GM18909 (cell line): ENCODE measurements at regions not wholly inside any gene's neighbourhood (a gene's known extent, or its start where the extent isn't known, plus 50 kb on each side); places are given as distances from the start of the nearest gene placed in this dataset.

ENCODE experiments used
- ATAC-seq: cut with Tn5 transposase; IDR thresholded peaks from one replicate; pipeline ENCODE4 v1.9.1; 2021; ENCODE audit warnings: mild to moderate bottlenecking; ENCODE audit not compliant: unreplicated experiment, poor library complexity

DNA sequence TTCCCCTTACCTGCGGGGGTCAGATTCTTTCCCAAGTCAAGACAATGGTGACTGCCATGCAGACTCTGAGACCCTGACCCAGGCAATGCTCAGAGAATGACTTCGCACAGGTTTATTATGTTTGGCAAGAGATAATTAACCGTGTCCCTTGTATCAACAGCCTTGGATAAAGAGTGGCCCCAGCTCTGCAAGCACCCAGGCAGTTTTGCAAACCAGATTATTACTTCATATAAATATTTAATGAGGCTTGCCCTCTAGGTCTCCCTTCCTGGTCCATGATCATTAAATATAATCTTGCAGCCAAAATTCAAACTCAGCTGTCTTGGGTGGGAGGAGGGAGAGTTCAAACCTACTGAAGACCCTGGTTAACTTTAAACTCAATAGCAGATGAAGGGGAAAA, 156.5 kb downstream of the ANKRD60 start:
- ATAC-seq, result no peak

DNA sequence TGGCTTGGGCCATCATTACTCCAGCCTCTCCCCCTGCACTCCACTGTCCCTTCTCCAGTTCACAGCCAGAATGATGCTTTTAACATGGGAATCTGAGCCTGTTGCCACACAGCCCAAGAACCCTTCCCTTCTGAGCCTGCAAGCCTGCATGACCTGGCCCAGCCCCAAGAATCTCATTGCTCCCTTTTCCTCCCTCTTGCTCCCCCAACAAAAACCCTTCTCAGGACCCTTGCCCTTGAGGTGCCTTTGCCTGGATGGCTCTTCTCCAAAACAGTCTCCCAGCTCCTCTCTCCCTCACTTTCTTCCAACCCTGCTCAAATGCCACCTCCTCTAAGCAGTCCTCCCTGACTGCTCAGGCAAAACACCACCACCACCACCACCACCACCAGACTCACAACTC, 157.2 kb downstream of the ANKRD60 start:
- ATAC-seq, result no peak

DNA sequence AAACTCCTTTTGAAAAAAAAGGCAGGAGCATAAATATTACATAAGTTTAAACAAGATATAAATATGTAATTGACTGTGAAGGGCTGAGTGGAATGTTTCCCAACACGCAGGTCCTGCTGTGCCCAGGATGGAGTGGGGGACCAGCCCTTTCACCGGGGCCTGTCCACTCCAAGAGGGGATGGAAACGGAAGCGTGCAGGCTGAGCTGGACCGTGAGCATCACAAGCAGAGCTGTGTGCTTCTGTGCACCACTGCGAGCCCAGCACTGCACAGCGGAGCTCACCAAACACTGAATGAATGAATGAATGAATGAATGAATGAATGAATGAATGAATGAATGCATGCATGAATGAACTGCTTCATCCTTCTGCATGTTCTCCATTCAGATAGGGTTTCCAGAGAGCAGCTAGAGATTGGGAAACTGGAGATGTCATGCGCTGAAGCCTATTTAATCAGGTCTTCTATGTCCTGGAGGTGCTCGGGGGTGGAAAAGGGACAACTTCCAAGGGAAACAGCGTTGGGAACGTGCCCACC, 157.7 kb downstream of the ANKRD60 start:
- no peak for ATAC-seq

GRCh38 chr20:58069796-58070663, 158.4 kb downstream of the ANKRD60 start:
- no peak for ATAC-seq

DNA sequence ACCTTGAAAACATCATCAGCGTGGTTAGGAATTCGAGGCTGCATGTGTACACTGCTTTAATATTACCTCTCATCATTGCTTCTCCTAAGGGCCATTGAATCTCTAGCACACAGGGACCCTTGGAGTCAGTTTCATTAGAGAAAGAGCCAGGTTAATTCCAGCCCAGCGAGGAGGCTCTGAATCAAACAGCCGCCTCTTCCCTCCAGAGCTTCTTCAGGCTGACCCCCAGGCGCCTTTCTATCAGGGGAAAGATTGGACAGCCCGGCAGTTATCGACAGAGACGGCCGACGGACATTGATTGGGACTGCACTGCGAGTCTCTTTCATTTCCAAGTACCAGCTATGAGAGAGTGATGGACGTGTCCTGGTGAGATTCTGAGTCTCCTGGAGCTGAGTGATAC, 159.2 kb downstream of the ANKRD60 start:
- no peak for ATAC-seq

- ATAC-seq, result no peak
Observed at GRCh38 chr20:58065508-58066361, 162.7 kb downstream of the ANKRD60 start.

- ATAC-seq, result no peak
Observed at GRCh38 chr20:58064411-58065010, 163.9 kb downstream of the ANKRD60 start.

GRCh38 chr20:58059260-58059544, 169.3 kb downstream of the ANKRD60 start:
- ATAC-seq, result no peak

GRCh38 chr20:58058421-58059259, 169.8 kb downstream of the ANKRD60 start:
- ATAC-seq, result no peak

GRCh38 chr20:58056921-58057686, 171.3 kb downstream of the ANKRD60 start:
- no peak for ATAC-seq

GRCh38 chr20:58056021-58056591, 172.3 kb downstream of the ANKRD60 start:
- no peak for ATAC-seq

GRCh38 chr20:58054780-58055373, 173.6 kb downstream of the ANKRD60 start:
- no peak for ATAC-seq

GRCh38 chr20:58054082-58054779, 174.2 kb downstream of the ANKRD60 start:
- ATAC-seq, result no peak

- no peak for ATAC-seq
Observed at GRCh38 chr20:58053391-58054055, 174.9 kb downstream of the ANKRD60 start.

DNA sequence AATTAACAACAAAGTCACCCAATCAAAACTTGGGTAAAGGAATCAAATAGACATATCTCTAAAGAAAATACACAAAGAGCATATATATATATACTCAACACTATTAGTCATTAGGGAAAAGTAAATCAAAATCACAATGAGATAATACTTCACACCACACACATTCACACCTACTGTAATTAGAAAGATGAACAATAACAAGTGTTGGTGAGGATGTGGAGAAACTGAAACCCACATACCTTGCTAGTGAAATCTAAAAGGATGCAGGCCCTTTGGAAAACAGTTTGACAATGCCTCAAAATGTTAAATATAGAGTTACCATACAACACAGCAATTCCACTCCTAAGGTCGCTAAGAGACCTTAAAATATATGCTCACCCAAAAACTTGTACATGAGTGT, 177.1 kb downstream of the ANKRD60 start:
- ATAC-seq, result no peak

DNA sequence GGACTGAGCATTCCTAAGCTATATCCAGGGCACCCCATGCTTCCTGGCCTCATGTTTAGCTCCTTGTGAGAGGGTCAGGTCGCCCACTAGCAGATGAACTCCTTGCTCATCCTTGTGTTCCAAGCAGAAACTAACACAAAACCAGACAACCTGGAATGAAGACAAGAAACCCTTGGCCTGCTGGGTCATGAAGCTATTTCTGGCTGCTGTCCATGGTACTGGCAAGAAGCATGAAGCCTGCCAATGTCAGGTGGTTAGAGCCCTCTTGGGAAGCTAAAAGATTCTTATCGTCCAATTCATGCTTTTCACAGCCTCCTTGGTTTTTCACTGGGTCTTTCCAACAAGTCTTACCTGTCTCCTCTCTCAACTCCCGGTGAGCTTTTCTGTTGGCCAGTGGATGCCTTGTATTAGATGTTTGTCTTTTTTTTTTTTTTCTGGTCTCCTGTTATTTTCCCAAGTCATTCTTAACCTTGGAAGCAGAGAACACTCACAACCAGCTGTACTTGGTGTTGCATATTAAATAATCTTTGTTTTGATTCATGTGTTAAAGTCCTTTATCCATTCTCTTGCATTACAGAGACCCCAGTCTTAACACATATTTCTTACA, 180.3 kb downstream of the ANKRD60 start:
- ATAC-seq, result no peak

- no peak for ATAC-seq
Observed at GRCh38 chr20:58046311-58046710, 182.1 kb downstream of the ANKRD60 start.
